Suppressor macrophage treated with lipopolysaccharide for 1 hour (primary cell): ENCODE measurements at regions not wholly inside any gene's neighbourhood (a gene's known extent, or its start where the extent isn't known, plus 50 kb on each side); places are given as distances from the start of the nearest gene placed in this dataset.

Source experiments
- DNase-seq, 3 donors: peaks; one replicate each; pipeline ENCODE4 v3.0.0-alpha.2; 2020 to 2022

- no peak for DNase-seq
Observed at GRCh38 chr6:124877468-124877867, 84.8 kb upstream of the RNF217 start.

- no peak for DNase-seq
Observed at GRCh38 chr6:124879110-124879991, 82.9 kb upstream of the RNF217 start.

- DNase-seq: no peak
Observed at GRCh38 chr6:124879992-124880355, 82.3 kb upstream of the RNF217 start.

GRCh38 chr6:124881898-124882578 lies 80.2 kb upstream of the RNF217 start:
- peak in 1 of 3 donors; percentile 22 for DNase-seq

GRCh38 chr6:124882579-124883393 lies 79.5 kb upstream of the RNF217 start:
- DNase-seq: peak; percentile 12 to 51 (median 33)

GRCh38 chr6:124885171-124885570 lies 77.1 kb upstream of the RNF217 start:
- DNase-seq: no peak

- no peak for DNase-seq
Observed at GRCh38 chr6:124887872-124888580, 74.2 kb upstream of the RNF217 start.

GRCh38 chr6:124888581-124889371 lies 73.5 kb upstream of the RNF217 start:
- peak; percentile 63 to 77 (median 69) for DNase-seq

- DNase-seq: no peak
Observed at GRCh38 chr6:124901084-124901483, 61.2 kb upstream of the RNF217 start.

- DNase-seq: peak in 2 of 3 donors; percentile 16 to 18
Observed at GRCh38 chr6:124903797-124904196, 58.4 kb upstream of the RNF217 start.

- DNase-seq: no peak
Observed at GRCh38 chr6:124907596-124907995, 54.6 kb upstream of the RNF217 start.
